Lung (tissue), 11 donors: ENCODE measurements at regions not wholly inside any gene's neighbourhood (a gene's known extent, or its start where the extent isn't known, plus 50 kb on each side); places are given as distances from the start of the nearest gene placed in this dataset.

Source experiments
- ATAC-seq: fragments of 200-7000 bp; cut with Tn5 transposase; one replicate; pipeline ENCODE4 v1.9.1; 2020; ENCODE audit warnings: moderate number of reproducible peaks; ENCODE audit not compliant: insufficient read depth, low FRiP score
- DNase-seq, 3 donors: peaks; one replicate each; pipeline ENCODE4 v3.0.0-alpha.2; 2013 to 2017
- H3K27ac ChIP-seq, 2 donors: one replicate each; pipeline ENCODE4 v1.5.1; 2013; ENCODE audit warnings: mild to moderate bottlenecking in 2 of 2, moderate library complexity in 2 of 2, control low read depth in 1 of 2, inconsistent platforms in 1 of 2, low read depth in 1 of 2, low read length in 1 of 2
- H3K27me3 ChIP-seq, 3 donors: one replicate each; pipeline ENCODE4 v1.5.1; 2013; ENCODE audit warnings: low read length in 2 of 3; ENCODE audit not compliant: control insufficient read depth in 3 of 3, insufficient read depth in 3 of 3
- H3K36me3 ChIP-seq, 4 donors: one replicate each; pipeline ENCODE4 v1.5.1; 2013; ENCODE audit warnings: low read length in 4 of 4, mild to moderate bottlenecking in 1 of 4, moderate library complexity in 1 of 4; ENCODE audit not compliant: control insufficient read depth in 4 of 4, insufficient read depth in 4 of 4
- H3K4me1 ChIP-seq, 5 donors: one replicate each; pipeline ENCODE4 v1.5.1; 2013; ENCODE audit warnings: low read length in 5 of 5, mild to moderate bottlenecking in 2 of 5, moderate library complexity in 1 of 5; ENCODE audit not compliant: control insufficient read depth in 5 of 5, insufficient read depth in 5 of 5
- H3K4me3 ChIP-seq: one replicate; pipeline ENCODE4 v1.5.1; 2013; ENCODE audit warnings: mild to moderate bottlenecking, control low read depth, moderate library complexity
- H3K9ac ChIP-seq, 2 donors: one replicate each; pipeline ENCODE4 v1.5.1; 2013; ENCODE audit warnings: low read length in 2 of 2, control low read depth in 1 of 2; ENCODE audit not compliant: insufficient read depth in 1 of 2
- H3K9me3 ChIP-seq, 4 donors: one replicate each; pipeline ENCODE4 v1.5.1; 2013; ENCODE audit warnings: low read length in 3 of 4, mild to moderate bottlenecking in 1 of 4, moderate library complexity in 1 of 4; ENCODE audit not compliant: control insufficient read depth in 4 of 4, insufficient read depth in 3 of 4
- WGBS, 2 donors: extraction: QIAGEN DNeasy Blood & Tissue Kit; methylation state at CpG; one replicate each; pipeline ENCODE4 v1.1.7; 2013; 5-methylcytosine and 5-hydroxymethylcytosine counted together
- TF ChIP-seq, protein P1 (sequence below): IDR thresholded peaks from 2 replicates; pipeline ENCODE4 v1.5.1; 2012; ENCODE audit warnings: mild to moderate bottlenecking; ENCODE audit errors: control extremely low read depth, extremely low read depth
- donor health status: control.
- donor health status: control.
- donor health status: Bipolar disorder and iron deficiency.
- donor health status: healthy.
- donor health status: DM: yes; HTN: yes; CAD: no.

- ATAC-seq (no peak), DNase-seq (no peak)
- Histone ChIP-seq H3K27ac (no peak overlapping the region), H3K4me3 (no peak overlapping the region), H3K36me3 (no peaks in the 10 kb centered on the region), H3K27me3 (no peaks in the 10 kb centered on the region), H3K9me3 (no peaks in the 10 kb centered on the region), H3K9ac (no peak overlapping the region), H3K4me1 (no peaks in the 10 kb centered on the region)
- TF ChIP-seq, protein P1, sequence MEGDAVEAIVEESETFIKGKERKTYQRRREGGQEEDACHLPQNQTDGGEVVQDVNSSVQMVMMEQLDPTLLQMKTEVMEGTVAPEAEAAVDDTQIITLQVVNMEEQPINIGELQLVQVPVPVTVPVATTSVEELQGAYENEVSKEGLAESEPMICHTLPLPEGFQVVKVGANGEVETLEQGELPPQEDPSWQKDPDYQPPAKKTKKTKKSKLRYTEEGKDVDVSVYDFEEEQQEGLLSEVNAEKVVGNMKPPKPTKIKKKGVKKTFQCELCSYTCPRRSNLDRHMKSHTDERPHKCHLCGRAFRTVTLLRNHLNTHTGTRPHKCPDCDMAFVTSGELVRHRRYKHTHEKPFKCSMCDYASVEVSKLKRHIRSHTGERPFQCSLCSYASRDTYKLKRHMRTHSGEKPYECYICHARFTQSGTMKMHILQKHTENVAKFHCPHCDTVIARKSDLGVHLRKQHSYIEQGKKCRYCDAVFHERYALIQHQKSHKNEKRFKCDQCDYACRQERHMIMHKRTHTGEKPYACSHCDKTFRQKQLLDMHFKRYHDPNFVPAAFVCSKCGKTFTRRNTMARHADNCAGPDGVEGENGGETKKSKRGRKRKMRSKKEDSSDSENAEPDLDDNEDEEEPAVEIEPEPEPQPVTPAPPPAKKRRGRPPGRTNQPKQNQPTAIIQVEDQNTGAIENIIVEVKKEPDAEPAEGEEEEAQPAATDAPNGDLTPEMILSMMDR = no peak
- WGBS, 2 donors = 75 to 88% methylated on average over 1 of the region's 1 CpG
Observed at GRCh38 chr5:30103052-30103451, 1090.4 kb upstream of the CDH6 start.

GRCh38 chr5:30102185-30102584 is 1091.3 kb upstream of the CDH6 start:
- H3K4me1 ChIP-seq = no peaks in the 10 kb centered on the region
- DNase-seq = no peak
- H3K36me3 ChIP-seq = no peaks in the 10 kb centered on the region
- no peak overlapping the region for H3K4me3 ChIP-seq
- no peak overlapping the region for H3K9ac ChIP-seq
- no peak for ATAC-seq
- no peak overlapping the region for H3K27ac ChIP-seq
- no peaks in the 10 kb centered on the region for H3K27me3 ChIP-seq
- WGBS, 2 donors = 81 to 83% methylated on average over 2 of the region's 2 CpGs
- H3K9me3 ChIP-seq = no peaks in the 10 kb centered on the region
- TF ChIP-seq, protein P1 = no peak

DNA sequence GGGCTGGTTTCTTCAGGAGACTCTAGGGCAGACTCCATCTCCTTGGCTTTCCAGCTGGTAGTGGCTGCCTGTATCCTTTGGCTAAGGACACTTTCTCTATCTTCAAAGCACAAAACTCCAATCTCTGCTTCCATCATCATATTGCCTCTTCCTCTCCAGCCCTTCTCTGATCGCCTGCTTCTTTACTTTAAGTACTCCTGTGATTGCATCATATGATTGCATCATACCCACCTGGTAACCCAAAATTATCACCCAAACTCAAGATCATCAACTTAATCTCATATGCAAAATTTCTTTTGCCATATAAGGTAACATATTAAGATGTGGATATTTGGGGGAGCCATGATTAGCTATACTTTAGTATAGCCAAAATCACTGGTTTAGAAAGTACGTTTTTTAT is 1092.6 kb upstream of the CDH6 start:
- H3K9me3 ChIP-seq = no peaks in the 10 kb centered on the region
- H3K27me3 ChIP-seq = no peaks in the 10 kb centered on the region
- no peaks in the 10 kb centered on the region for H3K4me1 ChIP-seq
- H3K27ac ChIP-seq = no peak overlapping the region
- H3K4me3 ChIP-seq = no peak overlapping the region
- ATAC-seq (no peak), DNase-seq (no peak)
- H3K36me3 ChIP-seq = no peaks in the 10 kb centered on the region
- TF ChIP-seq, protein P1 = no peak
- WGBS, 2 donors = 73 to 74% methylated on average over 2 of the region's 2 CpGs
- no peak overlapping the region for H3K9ac ChIP-seq

DNA sequence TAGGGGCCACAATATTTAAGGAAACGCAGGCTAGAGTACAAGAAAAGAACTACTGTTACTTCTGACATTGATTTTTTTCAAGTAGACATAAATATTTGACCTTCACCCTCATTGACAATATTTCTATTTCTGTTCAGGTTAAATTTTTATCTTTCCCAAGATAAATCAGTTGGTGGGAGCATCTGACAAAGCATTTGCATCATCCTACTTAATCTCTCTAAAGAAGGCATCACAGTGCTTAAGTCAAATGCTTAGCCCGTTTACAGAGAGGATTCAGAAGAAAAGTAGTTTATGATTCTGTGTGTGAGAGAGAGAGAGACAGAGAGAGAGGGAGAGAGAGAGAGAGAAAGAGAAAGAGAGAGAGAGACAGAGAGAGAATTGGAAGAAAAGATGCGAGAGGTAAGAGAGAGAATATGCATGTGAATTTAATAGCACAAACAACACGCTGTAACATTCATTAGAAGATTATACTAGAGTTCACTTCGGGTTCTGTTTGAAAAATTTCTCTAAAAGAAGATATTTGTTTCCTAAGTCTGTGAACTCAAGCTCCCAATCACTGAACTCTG is 1093.3 kb upstream of the CDH6 start:
- Histone ChIP-seq H3K9ac (no peak overlapping the region), H3K4me3 (no peak overlapping the region), H3K36me3 (no peaks in the 10 kb centered on the region), H3K4me1 (no peaks in the 10 kb centered on the region), H3K27ac (no peak overlapping the region), H3K9me3 (no peaks in the 10 kb centered on the region), H3K27me3 (no peaks in the 10 kb centered on the region)
- DNase-seq = no peak
- ATAC-seq = no peak
- TF ChIP-seq, protein P1 = no peak
- WGBS, 2 donors = 25 to 50% methylated on average over 5 of the region's 5 CpGs
